A549 (cell line): ENCODE measurements at regions not wholly inside any gene's neighbourhood (a gene's known extent, or its start where the extent isn't known, plus 50 kb on each side); places are given as distances from the start of the nearest gene placed in this dataset.

Experiments used
- ATAC-seq, 2 experiments: fragments of 200-7000 bp in 1 of 2; fragments of >200 bp in 1 of 2; cut with Nextera tagmentation in 1 of 2; cut with Tn5 transposase in 1 of 2; 3 replicates each; pipeline versions ENCODE4 v1.8.0 to v1.9.1; 2018 to 2020; ENCODE audit warnings: mild to moderate bottlenecking in 1 of 2, moderate library complexity in 1 of 2
- CTCF ChIA-PET: fragments of 300-600 bp; sonication (Branson Sonifier 250); formaldehyde crosslinking; extraction: SDS; loops from one replicate; lab custom pipeline; 2021; ENCODE audit warnings: antibody characterized with exemption, inconsistent platforms; lab: Yijun Ruan, JAX
- POLR2A ChIA-PET: fragments of 350-600 bp; formaldehyde crosslinking; extraction: SDS; loops from one replicate; lab custom pipeline; 2021; ENCODE audit warnings: antibody characterized with exemption, inconsistent platforms; lab: Yijun Ruan, JAX
- DNase-seq, 2 experiments: peaks; one replicate each; pipeline versions ENCODE4 v3.0.0 to v3.0.0-alpha.2; 2011 to 2016; ENCODE audit warnings: low read depth in 1 of 2, low spot score in 1 of 2
- FAIRE-seq: peaks from 2 replicates; lab custom pipeline; 2011; peaks lifted over from hg19 to GRCh38; lab: Jason Lieb, UNC
- H3K27ac ChIP-seq, 2 experiments: fragments of >200 bp; sonication (Bioruptor Twin); formaldehyde crosslinking; 3 replicates each; pipeline ENCODE4 v1.5.1; 2016 to 2017
- H3K4me1 ChIP-seq: fragments of >200 bp; sonication (Bioruptor Twin); formaldehyde crosslinking; 3 replicates; pipeline ENCODE4 v1.6.1; 2016
- H3K4me2 ChIP-seq: fragments of >200 bp; sonication (Bioruptor Twin); formaldehyde crosslinking; 3 replicates; pipeline ENCODE4 v1.6.1; 2016
- H3K4me3 ChIP-seq: fragments of >200 bp; sonication (Bioruptor Twin); formaldehyde crosslinking; 3 replicates; pipeline ENCODE4 v1.5.1; 2016
- H3K9me3 ChIP-seq: fragments of >200 bp; sonication (Bioruptor Twin); formaldehyde crosslinking; 3 replicates; pipeline ENCODE4 v1.6.1; 2016
- ATOH8 ChIP-seq: fragments of 250-450 bp; sonication (Bioruptor Pico); IDR thresholded peaks from 2 replicates; pipeline ENCODE4 v1.5.0; 2020; ENCODE audit warnings: low read depth, mild to moderate bottlenecking, moderate library complexity
- CBX2 ChIP-seq: fragments of 200-600 bp; sonication (generic); IDR thresholded peaks from 2 replicates; pipeline ENCODE4 v1.6.1; 2016; ENCODE audit warnings: low read depth, mild to moderate bottlenecking, borderline replicate concordance
- ELK1 ChIP-seq: fragments of 150-350 bp; IDR thresholded peaks from 2 replicates; pipeline ENCODE4 v1.6.1; 2014; ENCODE audit warnings: low read depth, mild to moderate bottlenecking, low read length
- EP300 ChIP-seq, 2 experiments: fragments of >200 bp; sonication (Bioruptor Twin); formaldehyde crosslinking; IDR thresholded peaks; 2 replicates in 1 of 2; 3 replicates in 1 of 2; pipeline ENCODE4 v1.6.1; 2016 to 2017
- FOSL2 ChIP-seq, 2 experiments: fragments of 450-650 bp in 1 of 2; fragments of >200 bp in 1 of 2; sonication (Bioruptor Twin) in 1 of 2; formaldehyde crosslinking; IDR thresholded peaks; 2 replicates each; pipeline versions ENCODE4 v1.5.0 to v1.6.1; 2016 to 2020; ENCODE audit warnings: mild to moderate bottlenecking in 1 of 2, moderate library complexity in 1 of 2
- FOXS1 ChIP-seq: fragments of 250-450 bp; sonication (Bioruptor Pico); IDR thresholded peaks from 2 replicates; pipeline ENCODE4 v1.5.0; 2020; ENCODE audit warnings: mild to moderate bottlenecking, moderate library complexity
- HDAC2 ChIP-seq: fragments of 200-600 bp; sonication (generic); IDR thresholded peaks from 2 replicates; pipeline ENCODE4 v1.6.1; 2016
- HES2 ChIP-seq: fragments of >200 bp; sonication (Bioruptor Twin); formaldehyde crosslinking; IDR thresholded peaks from 2 replicates; pipeline ENCODE4 v1.6.1; 2016
- HEYL ChIP-seq: fragments of 250-450 bp; sonication (Bioruptor Pico); IDR thresholded peaks from 2 replicates; pipeline ENCODE4 v1.8.0; 2021; ENCODE audit warnings: mild to moderate bottlenecking, moderate library complexity
- HOXA7 ChIP-seq: fragments of 250-450 bp; sonication (Bioruptor Pico); IDR thresholded peaks from 2 replicates; pipeline ENCODE4 v1.5.0; 2020; ENCODE audit warnings: mild to moderate bottlenecking, moderate library complexity
- HOXB5 ChIP-seq: fragments of 250-450 bp; sonication (Bioruptor Pico); IDR thresholded peaks from 2 replicates; pipeline ENCODE4 v1.5.0; 2020; ENCODE audit warnings: mild to moderate bottlenecking, moderate library complexity
- MYC ChIP-seq: IDR thresholded peaks from 2 replicates; pipeline ENCODE4 v1.6.1; 2012; ENCODE audit warnings: mild to moderate bottlenecking, inconsistent platforms, low read length, improper control_type of control experiment, borderline replicate concordance
- NPAS2 ChIP-seq: fragments of 250-450 bp; sonication (Bioruptor Pico); IDR thresholded peaks from 2 replicates; pipeline ENCODE4 v1.8.0; 2022; ENCODE audit warnings: mild to moderate bottlenecking, moderate library complexity, borderline replicate concordance
- PBX3 ChIP-seq: IDR thresholded peaks from 2 replicates; pipeline ENCODE4 v1.6.1; 2012
- PHF8 ChIP-seq: fragments of 200-600 bp; sonication (generic); IDR thresholded peaks from 2 replicates; pipeline ENCODE4 v1.6.1; 2016; ENCODE audit warnings: low read depth, mild to moderate bottlenecking, antibody characterized with exemption, moderate library complexity, borderline replicate concordance
- POLR2A ChIP-seq: IDR thresholded peaks from 2 replicates; pipeline ENCODE4 v1.6.1; 2012; ENCODE audit warnings: mild to moderate bottlenecking, low read length
- POLR2AphosphoS2 ChIP-seq: conservative IDR thresholded peaks from 2 replicates; pipeline ENCODE4 v1.6.1; 2012; ENCODE audit warnings: low read length, improper control_type of control experiment, inconsistent platforms
- RAD21 ChIP-seq, 2 experiments: fragments of >200 bp in 1 of 2; sonication (Bioruptor Twin) in 1 of 2; formaldehyde crosslinking in 1 of 2; IDR thresholded peaks in 1 of 2; conservative IDR thresholded peaks in 1 of 2; 2 replicates in 1 of 2; 3 replicates in 1 of 2; pipeline ENCODE4 v1.6.1; 2012 to 2018; ENCODE audit warnings: inconsistent platforms in 1 of 2
- RCOR1 ChIP-seq: fragments of 150-350 bp; IDR thresholded peaks from 2 replicates; pipeline ENCODE4 v1.6.1; 2014; ENCODE audit warnings: antibody characterized with exemption, low read length, low read depth
- REST ChIP-seq: fragments of 200-600 bp; sonication (generic); IDR thresholded peaks from 2 replicates; pipeline ENCODE4 v1.6.1; 2016; ENCODE audit warnings: antibody characterized with exemption, mild to moderate bottlenecking, moderate library complexity
- RNF2 ChIP-seq: fragments of 200-600 bp; sonication (generic); IDR thresholded peaks from 2 replicates; pipeline ENCODE4 v1.6.1; 2016; ENCODE audit warnings: low read depth, mild to moderate bottlenecking, antibody characterized with exemption, moderate library complexity, borderline replicate concordance
- SMC3 ChIP-seq: fragments of >200 bp; sonication (Bioruptor Twin); formaldehyde crosslinking; IDR thresholded peaks from 3 replicates; pipeline ENCODE4 v1.6.1; 2018; ENCODE audit warnings: inconsistent platforms
- USF2 ChIP-seq: fragments of 450-650 bp; IDR thresholded peaks from 2 replicates; pipeline ENCODE4 v1.6.1; 2014; ENCODE audit warnings: antibody characterized with exemption
- ZC3H11A ChIP-seq: fragments of 450-650 bp; IDR thresholded peaks from 2 replicates; pipeline ENCODE4 v1.6.1; 2014; ENCODE audit warnings: antibody characterized with exemption, mild to moderate bottlenecking
- ZFP36 ChIP-seq: fragments of 450-650 bp; IDR thresholded peaks from 2 replicates; pipeline ENCODE4 v1.6.1; 2014; ENCODE audit warnings: borderline replicate concordance; ENCODE audit not compliant: partially characterized antibody
- ZSCAN20 ChIP-seq: fragments of 250-450 bp; sonication (Bioruptor Pico); IDR thresholded peaks from 2 replicates; pipeline ENCODE4 v1.8.0; 2022; ENCODE audit warnings: mild to moderate bottlenecking, moderate library complexity
- WGBS: methylation state at CpG from one replicate; pipeline ENCODE4 v1.1.6; 2017; ENCODE audit errors: missing lambda C conversion rate; 5-methylcytosine and 5-hydroxymethylcytosine counted together

- no peak for TF ChIP-seq MYC
Measured at GRCh38 chr4:66023061-66023460, 352.8 kb upstream of the EPHA5 start (continued).

GRCh38 chr4:66017671-66018070 lies 347.4 kb upstream of the EPHA5 start:
- Histone ChIP-seq H3K4me1 (no peaks in the 10 kb centered on the region), H3K4me3 (no peak overlapping the region), H3K9me3 (no peaks in the 10 kb centered on the region; the same call in 2 of the 3 replicates), H3K4me2 (no peak overlapping the region), H3K27ac (no peak overlapping the region)
- TF ChIP-seq ATOH8 (CRISPR knock-in tag) = no peak
- TF ChIP-seq RNF2 = no peak
- no peak for TF ChIP-seq SMC3
- no peak for TF ChIP-seq POLR2A
- TF ChIP-seq HES2 = no peak
- TF ChIP-seq HOXB5 = no peak
- TF ChIP-seq EP300 (IDR thresholded peaks at IDR 0.05) = no peak
- TF ChIP-seq POLR2AphosphoS2 = no peak
- TF ChIP-seq PBX3 = no peak
- no peak for TF ChIP-seq FOXS1 (CRISPR knock-in tag)
- TF ChIP-seq USF2 = no peak
- no peak for TF ChIP-seq ZC3H11A
- no peak for TF ChIP-seq RAD21 (conservative IDR thresholded peaks at IDR 0.05 in 1 of 2, IDR thresholded peaks at IDR 0.05 in 1 of 2)
- no peak for TF ChIP-seq HEYL (CRISPR knock-in tag)
- TF ChIP-seq ZFP36 = no peak
- 91% methylated on average over 3 of the region's 3 CpGs for WGBS
- FAIRE-seq = no peak
- ATAC-seq = no peak
- ChIA-PET POLR2A (no interaction called here), CTCF (no interaction called here)
- no peak for DNase-seq

GRCh38 chr4:66016240-66016639 lies 346.0 kb upstream of the EPHA5 start:
- FAIRE-seq (no peak), DNase-seq (no peak), ATAC-seq (no peak)
- 81% methylated on average over 1 of the region's 1 CpG for WGBS
- Histone ChIP-seq H3K4me1 (no peaks in the 10 kb centered on the region), H3K4me3 (no peak overlapping the region), H3K9me3 (no peaks in the 10 kb centered on the region; the same call in 2 of the 3 replicates), H3K27ac (no peak overlapping the region), H3K4me2 (no peak overlapping the region)
- TF ChIP-seq NPAS2 (CRISPR knock-in tag) (no peak), RCOR1 (no peak), REST (no peak), CBX2 (no peak), EP300 (IDR thresholded peaks at IDR 0.05) (no peak), FOSL2 (IDR thresholded peaks at IDR 0.05) (no peak), FOSL2 (CRISPR knock-in tag; IDR thresholded peaks at IDR 0.05) (no peak), HDAC2 (no peak), HEYL (CRISPR knock-in tag) (no peak), ELK1 (no peak), PBX3 (no peak), PHF8 (no peak), POLR2A (no peak), HOXA7 (CRISPR knock-in tag) (no peak), SMC3 (no peak), ZSCAN20 (CRISPR knock-in tag) (no peak)
- ChIA-PET CTCF (no interaction called here), POLR2A (no interaction called here)
